GM12878 (cell line): ENCODE measurements at regions not wholly inside any gene's neighbourhood (a gene's known extent, or its start where the extent isn't known, plus 50 kb on each side); places are given as distances from the start of the nearest gene placed in this dataset.

Experiments
- ATAC-seq: fragments of 200-7000 bp; cut with Tn5 transposase; 3 replicates; pipeline ENCODE4 v1.9.1; 2020; ENCODE audit warnings: mild to moderate bottlenecking, moderate library complexity
- BruUV-seq: library from RNA; stranded (reverse); fragments of 400-500 nt; replicated peaks from 2 replicates; lab custom pipeline; 2021; lab: Mats Ljungman, UMichigan
- CTCF ChIA-PET: fragments of 300-600 bp; sonication (Branson Sonifier 250); formaldehyde crosslinking; extraction: SDS; loops from one replicate; lab custom pipeline; 2021; ENCODE audit warnings: inconsistent platforms; lab: Yijun Ruan, JAX
- POLR2A ChIA-PET: fragments of 350-600 bp; formaldehyde crosslinking; extraction: SDS; loops from one replicate; lab custom pipeline; 2021; ENCODE audit warnings: inconsistent platforms; lab: Charles Lee
- RAD21 ChIA-PET: fragments of 300-600 bp; sonication (Branson Sonifier 250); formaldehyde crosslinking; loops from one replicate; lab custom pipeline; 2023; ENCODE audit warnings: antibody characterized with exemption; ENCODE audit not compliant: unreplicated experiment; lab: Charles Lee
- SMC1A ChIA-PET: fragments of 300-600 bp; sonication (Branson Sonifier 250); formaldehyde crosslinking; loops from one replicate; lab custom pipeline; 2023; ENCODE audit not compliant: unreplicated experiment, uncharacterized antibody; lab: Charles Lee
- DNase-seq: peaks from one replicate; pipeline ENCODE4 v3.0.0-alpha.2; 2011; ENCODE audit warnings: low read depth, low spot score
- FAIRE-seq: peaks from 3 replicates; lab custom pipeline; 2011; peaks lifted over from hg19 to GRCh38; lab: Jason Lieb, UNC
- H2AFZ ChIP-seq: 2 replicates; pipeline ENCODE4 v1.6.0; 2011; ENCODE audit warnings: low read depth, low read length, control low read depth; ENCODE audit not compliant: control insufficient read depth
- H3K27ac ChIP-seq: 2 replicates; pipeline ENCODE4 v1.5.1; 2011; ENCODE audit warnings: control low read depth; ENCODE audit not compliant: control insufficient read depth, insufficient read depth
- H3K27me3 ChIP-seq, 2 experiments: replicated peaks in 1 of 2; 2 replicates each; pipeline versions ENCODE4 v1.6.0 to v1.6.1; 2011; ENCODE audit warnings: low read length in 1 of 2; ENCODE audit not compliant: control insufficient read depth in 2 of 2, insufficient read depth in 2 of 2
- H3K36me3 ChIP-seq, 2 experiments: 2 replicates each; pipeline ENCODE4 v1.5.1; 2011; ENCODE audit warnings: low read length in 1 of 2; ENCODE audit not compliant: control insufficient read depth in 2 of 2, insufficient read depth in 2 of 2
- H3K4me1 ChIP-seq: 2 replicates; pipeline ENCODE4 v1.6.1; 2011; ENCODE audit warnings: mild to moderate bottlenecking, low read length, moderate library complexity, mixed read lengths; ENCODE audit not compliant: control insufficient read depth, insufficient read depth
- H3K4me2 ChIP-seq: 2 replicates; pipeline ENCODE4 v1.6.0; 2011; ENCODE audit warnings: control low read depth; ENCODE audit not compliant: control insufficient read depth, insufficient read depth
- H3K4me3 ChIP-seq: fragments of 200-600 bp; sonication (generic); 2 replicates; pipeline ENCODE4 v1.5.1; 2016
- H3K79me2 ChIP-seq: 2 replicates; pipeline ENCODE4 v1.6.0; 2011; ENCODE audit warnings: low read length; ENCODE audit not compliant: control insufficient read depth, insufficient read depth
- H3K9ac ChIP-seq: 2 replicates; pipeline ENCODE4 v1.8.0; 2011; ENCODE audit warnings: low read length, control low read depth, mixed read lengths; ENCODE audit not compliant: control insufficient read depth, insufficient read depth
- H3K9me3 ChIP-seq: replicated peaks from 3 replicates; pipeline ENCODE4 v1.5.1; 2011; ENCODE audit warnings: mild to moderate bottlenecking, low read length; ENCODE audit not compliant: control insufficient read depth, insufficient read depth
- H4K20me1 ChIP-seq: 2 replicates; pipeline ENCODE4 v1.6.0; 2011; ENCODE audit not compliant: control insufficient read depth, insufficient read depth
- CBFB ChIP-seq: IDR thresholded peaks from 2 replicates; pipeline ENCODE4 v1.6.1; 2016; ENCODE audit warnings: antibody characterized with exemption, low read depth
- CHD1 ChIP-seq: IDR thresholded peaks from 2 replicates; pipeline ENCODE4 v1.6.1; 2012; ENCODE audit warnings: low read depth, low read length, improper control_type of control experiment
- E2F8 ChIP-seq: fragments of 450-650 bp; IDR thresholded peaks from 2 replicates; pipeline ENCODE4 v1.6.1; 2018; ENCODE audit warnings: mild to moderate bottlenecking, low read depth, moderate library complexity; ENCODE audit not compliant: partially characterized antibody
- EGR1 ChIP-seq, 2 experiments: IDR thresholded peaks; 1 replicate in 1 of 2; 2 replicates in 1 of 2; pipeline ENCODE4 v1.6.1; 2011 to 2012; ENCODE audit warnings: low read depth in 2 of 2, low read length in 2 of 2, borderline replicate concordance in 1 of 2, mild to moderate bottlenecking in 1 of 2, moderate library complexity in 1 of 2
- ESRRA ChIP-seq: IDR thresholded peaks from 2 replicates; pipeline ENCODE4 v1.6.1; 2012; ENCODE audit warnings: mild to moderate bottlenecking, low read length, improper control_type of control experiment
- GABPA ChIP-seq: IDR thresholded peaks from 2 replicates; pipeline ENCODE4 v1.6.1; 2014; ENCODE audit warnings: antibody characterized with exemption, low read depth, mild to moderate bottlenecking, inconsistent platforms
- IKZF2 ChIP-seq, 2 experiments: fragments of 450-650 bp; IDR thresholded peaks; 2 replicates each; pipeline ENCODE4 v1.6.1; 2017; ENCODE audit warnings: mild to moderate bottlenecking in 2 of 2, moderate library complexity in 2 of 2
- IRF4 ChIP-seq: IDR thresholded peaks from 2 replicates; pipeline ENCODE4 v1.6.1; 2011; ENCODE audit warnings: low read depth, low read length
- MTA3 ChIP-seq: IDR thresholded peaks from 2 replicates; pipeline ENCODE4 v1.6.1; 2012; ENCODE audit warnings: low read length, inconsistent platforms, borderline replicate concordance
- NFYB ChIP-seq: IDR thresholded peaks from 2 replicates; pipeline ENCODE4 v1.6.1; 2011; ENCODE audit warnings: low read depth, mild to moderate bottlenecking, low read length, improper control_type of control experiment, moderate library complexity; ENCODE audit not compliant: insufficient read depth
- PAX8 ChIP-seq: fragments of 450-650 bp; IDR thresholded peaks from 2 replicates; pipeline ENCODE4 v1.6.1; 2017; ENCODE audit warnings: mild to moderate bottlenecking, moderate library complexity
- RELA ChIP-seq: fragments of 450-650 bp; IDR thresholded peaks from 2 replicates; pipeline ENCODE4 v1.8.0; 2014; ENCODE audit warnings: borderline replicate concordance; ENCODE audit not compliant: partially characterized antibody
- RELB ChIP-seq: fragments of 450-650 bp; IDR thresholded peaks from 2 replicates; pipeline ENCODE4 v1.6.1; 2017; ENCODE audit warnings: low read depth, mild to moderate bottlenecking, moderate library complexity
- SIN3A ChIP-seq: IDR thresholded peaks from 2 replicates; pipeline ENCODE4 v1.6.1; 2012; ENCODE audit warnings: low read depth, low read length, improper control_type of control experiment
- SUPT20H ChIP-seq: IDR thresholded peaks from 2 replicates; pipeline ENCODE4 v1.6.1; 2011; ENCODE audit warnings: low read depth, mild to moderate bottlenecking, low read length, moderate library complexity, borderline replicate concordance; ENCODE audit not compliant: control insufficient read depth
- SUZ12 ChIP-seq: fragments of 200-600 bp; sonication (generic); IDR thresholded peaks from one replicate; pipeline ENCODE4 v1.6.1; 2018; ENCODE audit warnings: antibody characterized with exemption, mild to moderate bottlenecking; ENCODE audit not compliant: unreplicated experiment
- WGBS: methylation state at CpG from one replicate; pipeline ENCODE4 v1.1.6; 2016; ENCODE audit warnings: low lambda C conversion rate; ENCODE audit not compliant: insufficient replicate concordance, insufficient coverage; ENCODE audit errors: missing lambda C conversion rate; 5-methylcytosine and 5-hydroxymethylcytosine counted together
- in situ Hi-C: fragments of 300-500 bp; cut with MboI; formaldehyde crosslinking; loops from 9 replicates; pipeline ENCODE4 v1.14.3; 2018; ENCODE audit warnings: mixed read lengths
- intact Hi-C: fragments of 100-400 bp; cut with micrococcal nuclease; formaldehyde crosslinking; loops from one replicate; pipeline ENCODE4 v1.14.2; 2022; ENCODE audit not compliant: unreplicated experiment
- TF ChIP-seq, protein P1 (sequence below): IDR thresholded peaks from 2 replicates; pipeline ENCODE4 v1.6.1; 2012; ENCODE audit warnings: low read length, inconsistent platforms

- H3K4me2 ChIP-seq: no peak overlapping the region
- no peak for TF ChIP-seq GABPA
- TF ChIP-seq PAX8: no peak
- no peak for TF ChIP-seq RELB
- TF ChIP-seq RELA: no peak
- TF ChIP-seq SUZ12: no peak
- TF ChIP-seq CHD1: no peak
- TF ChIP-seq IRF4: no peak
- no peak for TF ChIP-seq E2F8
- no peak for TF ChIP-seq SIN3A
- no peak for TF ChIP-seq ESRRA
- TF ChIP-seq MTA3: no peak
- TF ChIP-seq EGR1 (IDR thresholded peaks at IDR 0.05; ENCODE audit: borderline replicate concordance in 1 of 2, low read depth in 2 of 2, low read length in 2 of 2): no peak
- no peak for TF ChIP-seq SUPT20H
- TF ChIP-seq, protein P1, sequence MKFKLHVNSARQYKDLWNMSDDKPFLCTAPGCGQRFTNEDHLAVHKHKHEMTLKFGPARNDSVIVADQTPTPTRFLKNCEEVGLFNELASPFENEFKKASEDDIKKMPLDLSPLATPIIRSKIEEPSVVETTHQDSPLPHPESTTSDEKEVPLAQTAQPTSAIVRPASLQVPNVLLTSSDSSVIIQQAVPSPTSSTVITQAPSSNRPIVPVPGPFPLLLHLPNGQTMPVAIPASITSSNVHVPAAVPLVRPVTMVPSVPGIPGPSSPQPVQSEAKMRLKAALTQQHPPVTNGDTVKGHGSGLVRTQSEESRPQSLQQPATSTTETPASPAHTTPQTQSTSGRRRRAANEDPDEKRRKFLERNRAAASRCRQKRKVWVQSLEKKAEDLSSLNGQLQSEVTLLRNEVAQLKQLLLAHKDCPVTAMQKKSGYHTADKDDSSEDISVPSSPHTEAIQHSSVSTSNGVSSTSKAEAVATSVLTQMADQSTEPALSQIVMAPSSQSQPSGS: no peak
- TF ChIP-seq CBFB: no peak
- TF ChIP-seq IKZF2 (IDR thresholded peaks at IDR 0.05): no peak
- no peak for TF ChIP-seq NFYB
- ChIA-PET CTCF (no interaction called here), SMC1A (no interaction called here), POLR2A (no interaction called here), RAD21 (no interaction called here)
- no peak overlapping the region for H3K9ac ChIP-seq
- H3K4me1 ChIP-seq: no peaks in the 10 kb centered on the region
- no TSS peak for BruUV-seq
- no peaks in the 10 kb centered on the region for H3K79me2 ChIP-seq
- no peaks in the 10 kb centered on the region; a peak in 1 of 4 replicates for H3K27me3 ChIP-seq
- no peak for ATAC-seq
- in situ Hi-C loops (no loop called here), intact Hi-C loops (no loop called here)
- H3K4me3 ChIP-seq: no peak overlapping the region
- H2AFZ ChIP-seq: no peak overlapping the region
- 26% methylated on average over 2 of the region's 2 CpGs for WGBS
- no peak overlapping the region for H3K27ac ChIP-seq
- no peak for FAIRE-seq
- no peaks in the 10 kb centered on the region for H3K9me3 ChIP-seq
- H4K20me1 ChIP-seq: no peaks in the 10 kb centered on the region
- no peaks in the 10 kb centered on the region for H3K36me3 ChIP-seq
- no peak for DNase-seq
Measured at GRCh38 chr3:3433711-3434110, 254.2 kb upstream of the CRBN start.
